Right lobe of liver (tissue), 4 donors: ENCODE measurements at regions not wholly inside any gene's neighbourhood (a gene's known extent, or its start where the extent isn't known, plus 50 kb on each side); places are given as distances from the start of the nearest gene placed in this dataset.

Experiments used
- CTCF ChIP-seq, 4 donors: fragments of 200-600 bp in 3 of 4; fragments of 450-650 bp in 1 of 4; IDR thresholded peaks; one replicate each; pipeline versions ENCODE4 v1.5.1 to v1.8.0; 2016 to 2022; ENCODE audit warnings: antibody characterized with exemption in 4 of 4, mild to moderate bottlenecking in 2 of 4
- POLR2A ChIP-seq: fragments of 450-650 bp; IDR thresholded peaks from one replicate; pipeline ENCODE4 v1.6.1; 2017; ENCODE audit warnings: antibody characterized with exemption, mild to moderate bottlenecking
- donor health status: DM: no; HTN: no; CAD: no.
- donor health status: DM: no; HTN: no; CAD: no.
- donor health status: DM: no; HTN: yes; CAD: no.

DNA sequence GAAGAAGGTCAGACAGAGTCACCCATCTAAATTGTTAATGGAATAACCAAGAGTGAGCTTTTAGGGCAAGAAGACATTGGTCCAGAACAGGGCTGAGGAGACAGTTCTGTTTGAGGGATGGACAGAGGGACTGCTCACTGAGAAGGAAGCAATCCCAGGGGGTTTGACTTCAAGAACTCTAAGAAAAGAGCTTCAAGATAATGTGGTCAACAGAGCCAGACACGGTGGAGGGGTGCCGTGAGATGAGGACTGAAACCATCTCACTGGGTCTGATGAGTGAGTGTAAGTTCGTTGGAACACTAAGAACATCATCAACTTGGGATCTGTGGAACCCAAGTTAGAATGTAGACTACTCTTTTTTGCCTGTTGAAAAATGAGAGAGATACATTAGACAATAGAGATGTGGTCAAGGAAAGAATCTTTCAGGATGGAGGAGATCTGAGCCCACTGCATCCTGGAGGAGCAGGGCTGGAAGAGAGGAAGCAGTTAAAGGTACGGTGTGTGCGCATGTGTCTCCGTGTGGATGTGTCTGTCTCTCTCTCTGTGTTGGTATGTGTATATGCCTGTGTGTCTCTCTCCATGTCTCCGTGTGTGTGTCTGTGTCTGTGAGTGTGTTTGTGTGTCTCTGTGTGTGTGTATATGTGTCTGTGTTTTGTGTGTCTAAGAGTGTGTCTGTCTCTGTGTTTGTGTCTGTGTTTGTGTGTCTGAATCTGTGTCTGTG lies 172.1 kb downstream of the MYCN start:
- TF ChIP-seq CTCF (IDR thresholded peaks at IDR 0.05), result no peak
- no peak for TF ChIP-seq POLR2A
